T-helper 2 cell treated with Interferon-gamma antibody and Interleukin-4, amounts not matched to agents 5 μg/mL and 100 μg/mL, for 36 hours (primary cell): ENCODE measurements at regions not wholly inside any gene's neighbourhood (a gene's known extent, or its start where the extent isn't known, plus 50 kb on each side); places are given as distances from the start of the nearest gene placed in this dataset.
"Not testable (repeated sequence)": the region's sequence is repeated elsewhere in the genome, so short reads cannot be mapped to it uniquely, and the experiment has no call there.

Experiments
- DNase-seq: peaks from one replicate; pipeline ENCODE4 v3.0.0; 2021; ENCODE audit warnings: low spot score
- H3K27ac Mint-ChIP-seq: one replicate; pipeline ENCODE4 v1.8.0; 2021; ENCODE audit warnings: mild to moderate bottlenecking, mixed read lengths
- H3K27me3 Mint-ChIP-seq: one replicate; pipeline ENCODE4 v1.8.0; 2021; ENCODE audit warnings: low read depth, mixed read lengths
- H3K36me3 Mint-ChIP-seq: one replicate; pipeline ENCODE4 v1.8.0; 2021; ENCODE audit warnings: low read depth, mixed read lengths
- H3K4me1 Mint-ChIP-seq: one replicate; pipeline ENCODE4 v1.8.0; 2021; ENCODE audit warnings: low read depth, mixed read lengths
- H3K4me3 Mint-ChIP-seq: one replicate; pipeline ENCODE4 v1.8.0; 2022; ENCODE audit warnings: mild to moderate bottlenecking, moderate library complexity, mixed read lengths
- H3K9me3 Mint-ChIP-seq: one replicate; pipeline ENCODE4 v1.8.0; 2021; ENCODE audit warnings: mixed read lengths

DNA sequence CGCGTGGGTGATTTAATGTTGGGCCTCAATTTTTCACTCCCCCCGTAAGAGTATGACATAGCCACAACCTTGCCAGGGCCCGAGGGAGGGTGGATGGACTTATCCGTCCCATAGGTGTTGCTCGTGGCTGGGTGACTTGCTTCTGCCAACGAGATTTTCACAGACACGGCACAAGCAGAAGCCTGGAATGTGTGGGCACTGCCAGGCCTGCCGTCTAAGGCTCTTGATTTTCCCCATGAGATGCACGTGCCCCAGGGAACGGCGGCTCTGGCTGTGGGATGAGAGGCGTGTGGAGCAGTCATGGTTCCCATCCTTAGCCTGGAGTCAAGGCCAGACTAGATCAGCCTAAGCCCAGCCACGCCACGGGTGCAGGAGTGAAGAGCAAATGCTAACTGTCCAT is 58.6 kb upstream of the APOD start:
- DNase-seq, H3K9me3 Mint-ChIP-seq, H3K4me1 Mint-ChIP-seq, H3K4me3 Mint-ChIP-seq, H3K27me3 Mint-ChIP-seq, H3K27ac Mint-ChIP-seq: not testable (repeated sequence)
- peaks cover 26% of the 10 kb centered on the region for H3K36me3 Mint-ChIP-seq

DNA sequence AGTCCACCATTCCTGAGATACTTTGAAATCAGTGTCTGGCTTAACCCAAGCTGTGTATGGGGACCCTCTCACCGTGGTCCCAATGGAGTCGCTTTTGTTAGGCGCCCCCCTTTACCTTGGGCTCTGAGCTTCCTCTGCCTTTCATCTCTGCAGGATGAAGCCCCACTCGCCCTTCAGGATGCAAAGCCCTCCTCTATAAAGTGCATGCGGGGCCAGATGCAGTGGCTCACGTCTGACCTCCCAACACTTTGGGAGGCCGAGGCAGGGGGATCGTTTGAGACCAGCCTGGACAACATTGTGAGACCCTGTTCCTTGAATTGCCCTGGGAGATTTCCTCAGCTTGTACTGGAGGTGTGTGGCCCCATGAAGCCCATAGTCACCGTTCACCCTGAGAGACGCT is 54.7 kb upstream of the APOD start:
- peaks cover 21% of the 10 kb centered on the region for H3K36me3 Mint-ChIP-seq
- DNase-seq, H3K27ac Mint-ChIP-seq, H3K27me3 Mint-ChIP-seq, H3K9me3 Mint-ChIP-seq, H3K4me3 Mint-ChIP-seq: not testable (repeated sequence)
- H3K4me1 Mint-ChIP-seq = peaks cover 17% of the 10 kb centered on the region

DNA sequence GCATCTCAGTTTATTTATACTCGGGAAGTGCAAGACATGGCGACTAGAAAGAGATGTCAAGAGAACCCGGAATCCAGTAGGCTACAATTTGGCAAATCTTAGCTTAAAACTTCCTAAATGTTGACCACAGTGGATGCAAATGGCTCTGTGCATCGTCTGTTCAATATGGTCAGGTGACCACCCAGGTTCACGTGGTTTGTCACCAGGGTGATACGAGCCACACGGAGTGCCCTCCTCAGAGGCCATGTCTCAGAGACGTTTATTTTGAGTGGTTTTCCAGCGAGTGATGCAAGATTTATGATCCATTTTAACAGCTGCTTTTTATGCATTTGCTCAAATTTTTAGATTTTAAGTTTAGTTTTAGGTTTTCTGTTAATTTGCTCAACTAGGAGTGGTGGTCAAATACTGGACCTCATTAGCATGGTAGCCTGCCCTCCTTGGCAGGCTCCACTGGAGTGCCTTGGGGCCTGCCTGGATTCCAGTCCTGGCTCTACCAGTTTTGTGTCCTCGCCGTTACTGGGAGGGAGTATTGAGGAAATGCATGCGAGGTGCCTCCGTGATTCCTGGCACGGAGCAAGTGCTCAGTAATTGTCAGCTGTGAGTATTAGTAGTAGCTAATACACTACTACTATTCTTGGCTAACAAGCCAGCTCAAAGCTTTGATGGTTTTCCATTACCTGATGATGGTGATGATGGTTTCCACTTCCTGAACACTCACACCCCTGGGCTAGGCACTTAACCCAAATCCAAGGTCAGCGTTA is 53.9 kb upstream of the APOD start:
- Mint-ChIP-seq H3K36me3 (peaks cover 15% of the 10 kb centered on the region), H3K4me1 (peaks cover 17% of the 10 kb centered on the region), H3K4me3 (peak overlapping the region; percentile 78), H3K27ac (peak overlapping the region; percentile 55)
- H3K27me3 Mint-ChIP-seq, H3K9me3 Mint-ChIP-seq, DNase-seq: not testable (repeated sequence)

DNA sequence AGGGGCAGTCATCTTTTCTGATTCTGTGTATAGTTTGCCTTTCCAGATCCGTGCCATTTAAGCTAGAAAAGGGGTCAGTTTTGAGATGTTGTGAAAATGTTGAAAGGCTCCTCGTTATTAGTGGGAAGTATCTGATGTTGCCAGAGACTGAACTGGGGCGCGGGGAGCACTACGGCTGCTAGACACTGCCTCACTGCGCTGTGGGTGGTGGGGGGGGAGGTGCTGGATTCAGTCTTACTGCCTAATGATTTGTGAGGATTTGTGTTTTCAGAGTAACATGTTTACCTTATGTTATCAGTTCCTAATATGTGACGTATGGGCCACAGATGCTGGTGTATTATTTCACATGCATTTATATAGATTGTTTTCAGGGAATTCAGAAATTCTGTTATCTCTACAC is 53.3 kb upstream of the APOD start:
- not testable (repeated sequence) for H3K27me3 Mint-ChIP-seq, H3K9me3 Mint-ChIP-seq, DNase-seq, H3K36me3 Mint-ChIP-seq
- Mint-ChIP-seq H3K4me1 (peaks cover 20% of the 10 kb centered on the region), H3K4me3 (peak overlapping the region; percentile 78), H3K27ac (peak overlapping the region; percentile 55)

GRCh38 chr3:195635898-195636685 is 52.4 kb upstream of the APOD start:
- peak overlapping the region; percentile 67 for H3K27ac Mint-ChIP-seq
- H3K9me3 Mint-ChIP-seq, DNase-seq, H3K36me3 Mint-ChIP-seq, H3K27me3 Mint-ChIP-seq: not testable (repeated sequence)
- H3K4me3 Mint-ChIP-seq = peak overlapping the region; percentile 85
- H3K4me1 Mint-ChIP-seq = peaks cover 20% of the 10 kb centered on the region

GRCh38 chr3:195635262-195635873 is 51.6 kb upstream of the APOD start:
- not testable (repeated sequence) for H3K4me3 Mint-ChIP-seq, H3K9me3 Mint-ChIP-seq, H3K36me3 Mint-ChIP-seq, H3K27me3 Mint-ChIP-seq, H3K27ac Mint-ChIP-seq, DNase-seq
- peaks cover 21% of the 10 kb centered on the region for H3K4me1 Mint-ChIP-seq

DNA sequence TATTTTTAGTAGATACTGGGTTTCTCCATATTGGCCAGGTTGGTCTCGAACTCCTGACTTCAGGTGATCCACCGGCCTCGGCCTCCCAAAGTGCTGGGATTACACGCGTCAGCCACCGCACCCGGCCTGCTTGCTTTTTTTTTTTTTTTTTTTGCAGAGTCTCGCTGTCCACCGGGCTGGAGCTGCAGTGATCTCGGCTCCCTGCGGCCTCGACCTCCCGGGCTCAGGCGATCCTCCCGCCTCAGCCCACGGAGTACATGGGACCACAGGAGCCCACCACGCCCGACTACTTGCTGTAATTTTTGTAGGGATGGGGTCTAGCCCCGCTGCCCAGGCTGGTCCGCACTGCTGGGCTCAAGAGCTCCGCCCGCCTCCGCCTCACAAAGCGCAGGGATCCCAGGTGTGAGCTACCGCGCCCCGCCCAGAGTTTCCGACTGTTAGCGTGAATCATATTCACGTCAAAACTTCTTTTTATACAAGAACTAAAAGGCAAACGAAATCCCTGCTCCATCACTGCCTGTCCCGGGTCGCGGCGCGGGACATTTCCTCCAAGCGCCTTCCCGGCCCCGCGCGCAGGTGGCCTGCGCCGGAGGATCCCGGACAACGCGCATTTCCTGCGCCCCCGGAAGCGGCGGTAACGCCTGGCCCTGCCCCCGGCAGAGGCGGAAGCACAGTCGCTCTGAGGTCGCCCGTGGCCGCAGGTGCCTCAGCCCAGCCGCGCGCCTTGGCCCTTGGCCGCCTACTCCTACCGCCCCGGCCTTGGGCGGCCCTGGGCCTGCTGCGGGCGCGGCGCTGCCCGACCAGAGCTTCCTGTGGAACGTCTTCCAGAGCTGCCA is 50.9 kb upstream of the APOD start:
- H3K27ac Mint-ChIP-seq, H3K36me3 Mint-ChIP-seq, H3K4me3 Mint-ChIP-seq, H3K27me3 Mint-ChIP-seq, H3K9me3 Mint-ChIP-seq: not testable (repeated sequence)
- H3K4me1 Mint-ChIP-seq = peaks cover 22% of the 10 kb centered on the region
- peak; percentile 74 for DNase-seq
